Activated CD8-positive, alpha-beta memory T cell treated with anti-CD3 and anti-CD28 coated beads, Interleukin-2, amount 50 U/mL, for 48 hours (primary cell): ENCODE measurements at regions not wholly inside any gene's neighbourhood (a gene's known extent, or its start where the extent isn't known, plus 50 kb on each side); places are given as distances from the start of the nearest gene placed in this dataset.

Experiments used
- DNase-seq: peaks from one replicate; pipeline ENCODE4 v3.0.0-alpha.2; 2020

DNA sequence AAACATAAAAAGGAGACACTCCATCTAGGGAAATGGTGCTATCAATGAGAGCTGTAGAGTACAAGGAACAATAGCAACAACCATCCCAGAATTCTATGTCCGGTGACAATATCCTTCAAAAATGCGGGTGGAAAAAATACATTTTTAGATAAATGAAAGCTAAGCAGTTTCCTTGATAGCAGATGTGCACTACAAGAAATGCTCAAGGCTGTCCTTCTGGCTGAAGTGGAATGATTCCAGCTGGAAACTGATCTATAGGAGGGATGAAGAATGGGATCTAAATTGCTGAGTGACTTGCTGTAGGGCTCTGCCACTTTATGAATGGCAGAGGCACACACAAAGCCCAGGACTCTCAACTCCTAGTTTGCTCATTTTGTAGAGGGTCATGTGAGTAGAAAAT lies 763.1 kb downstream of the C6orf118 start:
- no peak for DNase-seq

DNA sequence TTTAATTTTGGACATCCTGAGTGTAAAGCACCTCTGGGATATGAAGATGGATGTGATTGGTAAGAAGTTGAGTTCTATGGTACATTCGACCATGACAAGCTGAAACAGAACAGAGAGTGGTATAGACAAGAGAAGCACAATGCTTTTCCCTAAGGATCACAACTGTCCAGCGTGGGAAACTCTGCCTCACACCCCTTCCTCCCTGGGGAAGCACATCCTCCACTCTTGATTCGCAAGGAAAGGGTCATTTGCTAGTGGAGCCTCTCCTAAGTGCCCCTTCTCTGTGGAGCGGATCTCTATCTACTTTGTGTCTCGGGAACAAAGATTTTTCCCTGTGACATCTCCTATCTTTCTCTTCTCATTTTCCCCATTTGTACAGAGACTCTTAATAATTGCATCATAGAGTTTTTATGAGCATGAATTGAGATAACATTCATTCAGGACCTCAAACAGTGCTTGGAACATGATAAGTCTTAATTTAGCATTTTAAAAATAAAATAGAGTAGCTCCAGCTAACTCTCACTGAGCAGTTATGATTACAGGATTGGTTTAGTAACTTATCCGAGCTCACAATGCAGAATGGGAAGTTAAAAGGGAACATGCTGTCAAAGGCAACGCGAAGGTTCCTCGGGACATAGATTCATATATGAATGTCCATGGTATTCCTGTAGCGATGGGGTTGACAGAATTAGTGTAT lies 775.2 kb downstream of the C6orf118 start:
- no peak for DNase-seq

DNA sequence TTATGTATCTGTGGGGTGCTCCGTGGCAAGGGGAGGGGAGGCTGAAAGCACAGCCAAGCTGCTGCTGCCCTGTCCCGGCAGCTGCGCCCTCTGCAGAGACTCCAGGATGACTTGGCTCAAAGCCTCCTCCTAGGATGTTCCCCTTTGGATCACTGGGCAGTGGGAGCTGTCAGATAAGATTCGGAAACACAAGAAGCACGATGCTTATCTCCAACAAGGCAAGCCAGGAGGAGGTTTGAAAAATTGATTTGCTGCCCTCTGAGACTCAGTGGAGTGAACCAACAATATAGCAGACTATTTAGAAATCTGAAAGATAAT lies 776.4 kb downstream of the C6orf118 start:
- DNase-seq: no peak

DNA sequence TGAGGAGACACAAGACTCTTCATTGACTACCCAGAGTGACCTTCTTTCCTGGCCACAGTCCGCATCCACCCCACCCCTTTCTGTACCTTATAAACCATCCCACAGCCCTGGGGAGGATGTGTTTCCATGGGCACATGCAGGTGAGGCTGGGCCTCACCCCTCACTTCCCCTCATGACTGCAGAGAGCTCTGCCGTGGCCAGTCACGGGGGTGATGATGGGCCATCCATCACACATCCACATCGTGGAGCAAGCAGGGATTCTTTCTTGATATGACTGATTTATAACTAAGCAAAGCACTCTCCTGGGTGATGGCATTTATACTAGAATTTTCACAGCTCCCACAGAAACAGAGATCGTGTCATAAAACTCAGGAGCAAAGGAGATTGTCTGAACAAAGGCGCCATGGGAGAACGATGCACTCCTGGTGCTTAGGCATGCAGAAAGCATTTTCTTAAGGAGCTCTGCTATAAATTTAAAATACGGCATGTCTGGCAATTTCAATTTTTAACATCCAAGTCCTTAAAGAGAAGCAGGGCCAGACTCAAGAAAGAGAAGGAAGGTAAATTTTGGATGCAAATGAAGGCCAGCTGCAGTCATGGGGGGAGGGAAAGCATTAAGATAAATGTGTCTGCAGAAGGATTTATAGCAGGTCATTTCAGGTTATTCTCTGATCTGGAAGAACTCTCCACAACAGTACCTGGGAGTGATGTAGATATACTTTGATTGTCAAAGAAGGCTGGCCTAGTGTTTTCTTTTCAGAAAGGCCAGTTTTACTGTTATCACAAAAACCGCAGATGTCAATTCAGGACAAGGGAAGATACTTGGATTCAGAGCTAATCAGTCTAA lies 777.0 kb downstream of the C6orf118 start:
- no peak for DNase-seq

DNA sequence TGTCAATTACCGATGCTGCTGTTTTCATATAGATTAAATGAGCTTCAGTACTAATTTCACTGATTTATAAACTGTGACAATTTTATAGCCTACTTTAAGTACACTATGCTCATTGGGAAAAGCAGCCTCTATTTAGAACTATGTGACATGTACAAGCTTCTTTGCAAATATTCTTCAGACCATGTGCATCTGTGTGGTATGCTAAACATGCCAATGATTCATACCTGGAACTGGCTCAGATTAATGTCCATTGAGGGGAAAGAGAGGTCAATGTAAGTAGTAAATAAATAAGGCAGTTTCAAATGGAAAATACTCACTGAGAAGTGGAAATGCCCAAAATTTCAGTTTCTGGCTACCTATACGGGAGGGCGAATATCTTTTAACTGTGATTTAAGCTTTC lies 777.7 kb downstream of the C6orf118 start:
- no peak for DNase-seq

DNA sequence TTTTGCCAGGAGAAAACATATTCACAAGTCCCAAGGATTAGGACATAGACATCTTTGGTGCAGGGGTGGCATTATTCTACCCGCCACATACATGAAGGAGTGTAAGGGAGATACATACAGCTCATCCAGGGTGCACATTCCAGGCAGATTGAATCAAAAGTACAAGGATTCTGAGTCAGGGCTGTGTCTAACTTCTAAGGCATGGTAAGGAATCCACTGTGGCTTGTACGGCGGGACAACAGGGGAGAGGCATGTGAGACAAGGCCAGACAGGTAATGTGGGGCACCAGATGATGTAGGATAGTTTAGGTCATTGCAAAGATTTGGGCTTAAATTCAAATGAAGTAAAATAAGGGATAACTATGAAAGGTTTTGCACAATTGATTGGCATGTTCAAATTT lies 780.9 kb downstream of the C6orf118 start:
- DNase-seq: no peak

DNA sequence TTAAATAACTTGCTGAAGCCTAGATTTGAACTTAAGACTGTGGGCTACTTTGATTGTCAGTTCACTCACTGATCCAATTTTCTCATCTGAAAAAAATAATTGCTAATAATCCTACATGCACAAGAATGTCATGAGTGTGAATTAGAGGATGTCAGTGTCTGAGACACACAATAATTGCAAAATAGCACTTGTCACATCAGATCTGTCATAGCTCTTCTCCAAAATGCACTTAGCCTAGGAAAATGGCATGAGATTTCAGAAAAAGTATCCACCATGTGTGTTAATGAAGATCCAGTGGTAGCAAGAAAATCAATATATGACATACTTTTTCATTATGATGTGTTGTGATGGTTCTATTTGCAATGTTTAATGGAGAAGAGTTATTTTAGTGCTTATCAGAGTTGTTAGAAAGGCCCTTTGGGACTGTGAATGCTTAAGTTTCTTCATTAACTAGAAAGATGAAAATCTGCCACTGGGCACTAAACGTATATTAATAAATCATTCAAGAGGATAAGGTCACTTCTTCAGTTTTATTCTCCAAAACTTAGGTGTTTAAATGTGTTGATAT lies 786.2 kb downstream of the C6orf118 start:
- no peak for DNase-seq

DNA sequence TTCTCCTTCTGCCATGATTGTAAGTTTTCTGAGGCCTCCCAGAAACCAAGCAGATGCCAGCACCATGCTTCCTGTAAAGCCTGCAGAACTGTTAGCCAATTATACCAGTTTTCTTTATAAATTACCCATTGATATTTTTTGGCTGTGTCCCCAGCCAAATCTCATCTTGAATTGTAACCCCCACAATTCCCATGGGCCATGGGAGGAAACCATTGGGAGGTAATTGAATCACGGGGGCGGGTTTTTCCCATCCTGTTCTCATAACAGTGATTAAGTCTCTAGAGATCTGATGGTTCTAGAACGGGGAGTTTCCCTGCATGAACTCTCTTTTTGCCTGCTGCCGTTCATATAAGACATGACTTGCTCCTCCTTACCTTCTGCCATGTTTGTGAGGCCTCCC lies 788.5 kb downstream of the C6orf118 start:
- no peak for DNase-seq

DNA sequence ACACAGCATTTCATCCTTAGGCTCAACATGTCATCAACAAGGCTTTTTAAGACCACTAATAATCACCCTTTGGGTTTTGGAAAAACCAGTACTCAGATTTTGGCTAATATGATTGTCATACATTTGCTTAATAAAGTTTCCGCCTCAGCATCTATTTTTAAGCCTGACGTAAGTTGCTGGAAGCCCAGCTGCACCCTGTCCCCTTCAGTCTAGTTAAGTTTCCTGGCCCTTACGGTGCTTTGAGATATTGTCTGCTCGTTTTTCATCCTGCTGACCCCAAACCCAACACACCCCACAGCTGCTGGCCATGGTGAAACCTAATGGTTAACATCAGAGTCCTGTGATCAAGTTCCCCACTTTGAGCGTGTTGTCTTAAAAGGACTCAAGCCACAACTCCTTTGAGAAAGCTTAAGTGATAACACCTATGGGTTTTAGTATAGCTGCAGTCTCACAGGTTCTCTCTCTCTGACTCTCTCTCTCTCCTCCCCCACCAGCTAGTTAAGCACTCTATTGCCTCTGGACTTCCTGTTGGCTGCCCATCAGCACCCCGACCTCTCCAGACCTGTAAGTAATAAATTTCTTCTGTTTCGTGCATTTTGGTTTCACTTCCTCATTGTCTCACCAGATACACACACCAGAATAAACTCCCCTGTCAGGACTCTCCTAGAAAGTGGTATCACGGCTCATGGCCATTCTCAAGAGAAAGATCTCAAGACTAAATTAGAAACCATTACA lies 802.0 kb downstream of the C6orf118 start:
- DNase-seq: no peak

DNA sequence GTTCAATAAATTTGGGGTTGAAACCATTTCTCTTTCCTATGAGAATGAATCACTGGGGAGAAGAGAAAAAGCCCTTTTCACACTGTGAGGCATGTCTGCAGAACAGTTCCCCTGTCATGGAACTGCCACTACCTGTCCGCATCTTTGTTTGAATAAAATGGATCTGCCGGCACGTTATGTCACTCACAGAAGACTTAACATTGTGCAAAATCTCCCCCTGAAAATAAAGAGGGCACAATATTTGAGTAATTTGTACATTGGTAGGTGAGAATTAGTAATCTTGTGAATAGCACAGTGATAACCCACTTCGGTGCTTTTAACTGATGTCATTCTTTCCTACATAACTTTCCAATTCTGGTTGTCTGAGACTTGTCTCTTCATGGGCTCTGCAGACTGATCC lies 804.0 kb downstream of the C6orf118 start:
- DNase-seq: no peak

DNA sequence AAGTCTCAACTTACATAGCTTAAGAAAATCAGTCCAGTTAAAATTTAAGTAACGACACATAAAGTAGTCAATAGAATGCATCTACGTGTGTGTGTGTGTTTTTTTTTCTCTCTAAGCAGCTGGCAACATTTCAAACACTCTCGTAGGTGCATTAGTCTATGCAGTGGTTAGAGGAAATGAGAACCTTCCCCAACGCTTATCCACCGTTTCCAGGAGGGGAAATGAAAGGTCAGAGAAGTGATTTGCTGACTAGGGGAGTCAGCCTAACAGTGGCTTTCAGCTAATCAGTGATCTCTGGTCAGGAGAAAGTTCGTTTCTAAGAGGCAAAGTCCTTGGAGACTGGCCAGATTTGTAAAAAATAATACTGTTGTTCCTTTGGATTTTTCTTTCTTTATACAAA lies 806.6 kb downstream of the C6orf118 start:
- DNase-seq: no peak

DNA sequence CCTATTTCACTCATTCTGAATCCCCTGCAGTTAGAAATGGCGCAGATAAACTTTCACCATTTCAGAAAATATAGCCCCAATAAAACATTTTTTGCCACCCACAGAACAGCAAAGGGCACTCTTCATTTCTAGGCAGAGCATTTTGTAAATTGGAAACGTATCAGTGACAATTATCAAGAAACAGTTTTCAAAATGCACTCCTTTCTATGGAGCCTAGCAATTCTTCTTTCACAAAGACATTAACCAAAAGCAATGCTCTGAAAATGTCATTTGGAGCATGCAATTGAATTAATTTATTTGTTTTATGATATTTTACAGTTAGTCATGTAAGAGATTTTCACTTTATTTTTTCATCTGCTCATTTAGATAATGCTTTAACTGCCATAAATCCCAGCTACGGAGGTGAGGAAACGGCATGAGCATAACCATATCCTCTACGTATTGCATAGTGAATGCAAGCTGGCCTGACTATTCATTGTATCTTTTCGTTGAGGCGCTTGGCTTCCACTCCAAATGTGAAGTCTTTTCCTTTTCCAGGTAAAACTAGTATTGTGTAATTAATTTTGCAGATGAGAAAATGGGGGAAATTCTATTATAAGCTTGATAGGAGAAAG lies 813.4 kb downstream of the C6orf118 start:
- DNase-seq: no peak

DNA sequence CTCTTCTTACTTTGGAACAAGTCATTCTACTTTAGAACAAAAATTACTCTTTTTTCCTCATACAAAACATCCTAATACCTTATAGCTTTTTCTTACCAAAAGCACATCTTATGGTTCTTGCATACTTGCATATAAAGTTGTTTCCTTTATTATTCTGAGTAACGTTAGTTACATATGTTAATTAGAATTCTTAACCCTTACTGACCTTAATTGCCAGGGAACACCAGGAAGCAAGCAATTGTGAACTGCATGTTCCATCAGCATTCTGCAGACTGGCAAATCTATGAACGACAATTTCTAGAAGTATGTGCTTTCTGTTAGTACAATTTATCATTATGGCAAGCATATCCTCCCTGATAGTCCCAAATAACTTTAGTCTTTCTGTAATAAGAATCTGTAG lies 831.0 kb downstream of the C6orf118 start:
- no peak for DNase-seq

DNA sequence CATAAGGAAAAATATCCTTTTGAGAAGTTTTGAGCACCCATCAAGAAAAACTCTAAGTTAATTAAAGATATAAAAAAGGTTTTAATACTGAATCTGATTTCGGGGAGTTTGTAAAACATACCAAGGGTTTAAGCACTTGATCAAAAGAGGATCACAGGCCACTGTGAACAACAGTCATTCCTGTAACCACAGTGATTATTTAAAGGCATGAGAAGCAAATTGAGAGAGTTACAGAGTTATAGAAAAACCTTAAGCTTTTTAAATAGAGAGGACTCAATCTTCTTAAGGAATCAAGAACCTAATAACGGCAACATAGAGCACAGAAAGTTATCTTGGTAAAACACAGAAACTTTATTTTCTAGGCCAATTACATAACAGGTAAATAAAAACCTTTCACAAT lies 831.6 kb downstream of the C6orf118 start:
- no peak for DNase-seq

DNA sequence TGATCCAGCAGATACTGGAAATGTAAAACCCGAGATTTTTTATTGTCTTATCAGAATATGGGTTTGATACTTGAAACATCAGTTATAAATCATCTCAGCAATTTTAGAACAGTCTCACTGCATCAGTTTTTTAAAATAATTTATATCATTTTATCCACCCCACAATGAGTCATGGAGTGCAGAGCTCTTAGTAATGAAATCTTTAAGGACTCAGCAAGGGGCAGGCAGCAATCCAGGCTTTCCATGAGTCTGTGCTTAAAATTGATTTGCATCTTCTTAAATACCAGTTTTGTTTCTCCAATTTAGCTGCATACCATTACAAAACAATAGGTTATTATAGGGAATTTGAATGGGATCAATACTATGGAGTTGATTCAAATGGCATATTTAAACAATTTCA lies 832.3 kb downstream of the C6orf118 start:
- DNase-seq: no peak

DNA sequence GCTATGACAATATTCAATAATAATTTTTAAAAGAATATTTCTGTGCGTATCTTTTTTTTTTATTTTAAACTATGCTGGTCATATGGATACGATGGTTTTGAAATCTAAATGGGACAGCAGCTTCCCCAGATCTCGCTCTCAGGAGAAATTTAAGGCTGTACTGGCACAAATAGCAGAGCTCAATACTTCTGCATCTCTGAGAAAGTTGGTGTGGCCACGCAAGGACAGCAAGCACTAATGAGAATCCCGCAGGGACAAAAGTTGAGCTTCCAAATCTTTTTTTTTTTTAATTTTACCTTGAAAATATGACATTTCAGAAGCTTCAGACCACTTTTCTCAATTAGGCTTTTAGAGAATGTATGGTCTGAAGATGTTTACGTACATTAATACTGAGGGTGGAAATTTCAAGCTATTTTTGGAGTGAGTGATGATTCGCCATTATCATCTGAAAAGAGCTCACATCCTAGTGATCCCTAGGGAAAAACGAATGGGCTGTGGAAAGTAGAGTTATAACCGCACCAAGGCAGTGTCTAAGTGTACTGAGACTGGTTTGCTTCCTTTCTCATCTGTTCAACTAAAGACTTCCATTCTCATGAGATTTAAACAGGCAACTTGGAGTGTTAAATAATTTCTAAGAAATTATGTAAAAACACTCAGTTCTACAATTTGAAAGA lies 840.0 kb downstream of the C6orf118 start:
- DNase-seq: no peak

DNA sequence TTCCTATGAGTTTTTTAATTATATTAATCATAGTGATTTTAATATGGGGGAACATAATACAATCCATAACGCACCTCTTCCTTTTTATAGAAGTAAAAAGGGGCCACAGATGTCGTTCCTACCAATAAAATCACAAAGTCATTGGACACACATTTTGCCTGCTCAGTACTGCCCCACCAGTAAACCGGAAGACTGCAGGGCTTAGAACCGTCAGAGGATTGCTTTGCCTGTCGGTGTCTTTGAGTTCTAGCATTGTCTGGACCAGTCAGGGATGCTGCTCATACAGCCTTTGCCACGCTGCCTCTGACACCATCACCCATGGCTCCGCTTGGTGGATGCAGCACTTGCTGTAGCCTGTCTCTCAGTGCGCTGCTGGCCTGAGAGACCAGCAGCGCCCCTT lies 853.6 kb downstream of the C6orf118 start:
- DNase-seq: no peak

DNA sequence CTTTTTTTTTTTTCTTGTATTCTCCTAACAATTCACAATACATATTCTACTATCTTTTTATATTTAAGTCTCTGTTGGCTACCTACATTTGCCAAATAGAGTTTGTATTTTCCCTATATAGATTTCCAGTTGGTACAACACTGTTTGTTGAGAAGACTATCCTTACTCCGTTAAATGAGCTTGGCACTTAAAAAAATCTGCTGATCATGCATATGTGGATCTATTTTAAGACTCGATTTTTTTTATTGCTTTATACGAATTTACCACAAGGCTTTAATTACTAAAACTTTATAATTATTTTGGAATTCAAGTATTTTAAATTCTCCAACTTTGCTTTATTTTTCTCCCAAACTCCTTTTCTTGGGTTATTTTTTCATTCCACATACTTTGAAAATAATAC lies 855.6 kb downstream of the C6orf118 start:
- no peak for DNase-seq

DNA sequence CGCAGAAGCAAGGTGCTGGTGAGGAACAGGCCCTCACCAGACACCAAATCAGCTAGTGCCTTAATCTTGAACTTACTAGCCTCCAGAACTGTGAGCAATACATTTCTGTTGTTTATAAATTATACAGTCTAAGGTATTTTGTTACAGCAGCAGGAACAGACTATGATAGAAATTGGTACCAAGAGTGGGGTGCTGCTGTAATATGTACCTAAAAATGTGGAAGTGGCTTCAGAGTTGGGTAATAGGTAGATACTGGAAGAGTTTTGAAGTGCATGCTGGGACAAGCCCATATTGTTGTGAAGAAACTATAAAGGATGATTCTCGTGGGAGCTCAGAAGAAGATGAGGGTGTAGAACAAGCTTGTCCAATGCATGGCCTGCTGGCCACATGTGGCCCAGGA lies 866.8 kb downstream of the C6orf118 start:
- DNase-seq: no peak

DNA sequence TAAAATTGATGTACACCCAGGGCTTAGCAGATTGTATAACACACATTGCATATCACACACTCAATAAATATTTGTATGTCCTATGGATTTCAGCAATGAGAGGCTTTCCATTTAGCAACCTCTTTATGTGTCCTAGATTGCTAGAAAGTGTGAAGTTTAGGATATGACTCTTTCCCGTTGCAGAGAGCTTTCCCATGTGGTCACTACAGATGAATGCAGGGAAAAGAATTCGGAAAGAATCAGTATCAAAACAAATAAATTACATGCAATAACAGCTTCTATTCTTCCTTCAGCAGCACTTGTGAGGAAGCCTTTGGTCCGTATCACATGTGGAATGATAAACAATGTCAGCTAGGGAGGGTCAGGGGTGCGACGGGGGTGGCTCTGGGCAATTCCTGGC lies 870.1 kb downstream of the C6orf118 start:
- DNase-seq: no peak

DNA sequence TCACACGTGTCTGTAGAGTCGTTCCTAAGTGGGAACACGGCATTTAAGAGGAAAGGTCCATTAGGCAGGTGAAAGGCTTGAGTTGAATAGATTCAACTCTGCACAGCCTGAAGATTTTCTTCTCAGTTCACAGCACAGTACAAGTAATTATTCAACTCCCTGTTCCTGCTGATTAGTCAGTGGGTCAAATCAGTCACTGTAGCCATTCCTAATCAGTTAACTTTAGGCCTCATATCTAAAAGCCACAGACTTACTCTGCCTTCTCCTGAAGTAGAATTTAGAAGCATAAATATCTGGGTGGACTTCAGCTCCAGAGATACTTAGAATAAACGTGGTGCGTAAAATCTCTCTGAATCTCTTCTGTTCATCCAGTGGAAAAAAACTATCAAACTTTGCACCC lies 872.4 kb downstream of the C6orf118 start:
- no peak for DNase-seq

DNA sequence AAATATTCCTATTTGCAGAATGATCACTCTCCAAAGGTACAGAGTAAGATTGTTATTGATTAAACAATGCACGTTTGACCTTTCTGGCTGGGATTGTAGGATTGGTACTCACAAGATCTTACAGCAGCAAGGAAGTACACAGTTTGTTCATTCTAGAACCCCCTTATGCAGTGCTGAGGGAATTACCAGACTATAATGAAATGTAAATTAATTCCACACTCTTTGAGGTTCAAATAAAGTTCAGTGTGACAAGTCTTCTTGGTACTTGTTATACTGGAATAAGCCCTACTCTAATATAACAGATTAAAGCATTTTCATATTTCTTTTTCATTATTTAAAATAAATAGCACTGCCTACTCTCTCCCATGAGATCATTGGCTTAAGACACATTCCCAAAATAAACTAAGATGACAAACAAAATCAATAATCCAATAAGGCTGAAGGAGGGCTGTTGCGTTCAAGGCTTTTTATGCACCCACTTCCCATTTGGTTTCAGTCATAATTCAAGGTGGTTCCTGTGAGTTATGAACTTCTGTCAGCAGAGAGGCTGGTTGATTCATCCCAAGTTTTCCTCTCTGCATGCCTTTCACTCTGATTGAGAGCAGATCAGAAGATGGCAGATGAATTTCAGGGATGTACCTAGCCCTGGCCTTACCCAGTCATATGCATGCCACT lies 881.5 kb downstream of the C6orf118 start:
- DNase-seq: no peak
